Neural cell (in vitro differentiated cells): ENCODE measurements at regions not wholly inside any gene's neighbourhood (a gene's known extent, or its start where the extent isn't known, plus 50 kb on each side); places are given as distances from the start of the nearest gene placed in this dataset.

ENCODE experiments used
- H2AFZ ChIP-seq: fragments of 200-600, 300-800 bp; sonication (generic), shearing (Covaris generic); 2 replicates; pipeline ENCODE4 v1.6.0; 2014; ENCODE audit warnings: low read depth, mild to moderate bottlenecking, antibody characterized with exemption, low read length, moderate library complexity
- H3F3A ChIP-seq: fragments of 200-600 bp; shearing (Covaris generic); 2 replicates; pipeline ENCODE4 v1.6.1; 2016; ENCODE audit warnings: mild to moderate bottlenecking, moderate library complexity, mixed read lengths, antibody characterized with exemption, low read length; ENCODE audit not compliant: insufficient read depth, poor library complexity, severe bottlenecking
- H3K27ac ChIP-seq: fragments of 200-600, 300-800 bp; sonication (generic), shearing (Covaris generic); 2 replicates; pipeline ENCODE4 v1.5.1; 2014; ENCODE audit warnings: mild to moderate bottlenecking, low read length, moderate library complexity
- H3K27me3 ChIP-seq: fragments of 300-800, 200-600 bp; sonication (generic), shearing (Covaris generic); 2 replicates; pipeline ENCODE4 v1.6.0; 2014; ENCODE audit warnings: mild to moderate bottlenecking, low read depth, low read length, moderate library complexity; ENCODE audit not compliant: insufficient read depth
- H3K36me3 ChIP-seq: fragments of 300-800, 200-600 bp; sonication (generic), shearing (Covaris generic); 2 replicates; pipeline ENCODE4 v1.5.1; 2014; ENCODE audit warnings: mild to moderate bottlenecking, antibody characterized with exemption, low read length, moderate library complexity; ENCODE audit not compliant: insufficient read depth
- H3K4me2 ChIP-seq: fragments of 300-800, 200-600 bp; sonication (generic), shearing (Covaris generic); 2 replicates; pipeline ENCODE4 v1.6.0; 2014; ENCODE audit warnings: mild to moderate bottlenecking, low read length
- H3K4me3 ChIP-seq: fragments of 300-800, 200-600 bp; sonication (generic), shearing (Covaris generic); 2 replicates; pipeline ENCODE4 v1.5.1; 2014; ENCODE audit warnings: mild to moderate bottlenecking, low read length, moderate library complexity
- H3K79me2 ChIP-seq: fragments of 200-600 bp; shearing (Covaris generic); replicated peaks from 2 replicates; pipeline ENCODE4 v1.6.0; 2014; ENCODE audit warnings: mild to moderate bottlenecking, low read length, moderate library complexity; ENCODE audit not compliant: insufficient read depth
- H3K9ac ChIP-seq: fragments of 300-800, 200-600 bp; sonication (generic), shearing (Covaris generic); 2 replicates; pipeline ENCODE4 v1.6.1; 2016; ENCODE audit warnings: mild to moderate bottlenecking, low read length, mixed read lengths
- H3K9me2 ChIP-seq: fragments of 200-600 bp; shearing (Covaris generic); 2 replicates; pipeline ENCODE4 v1.6.1; 2016; ENCODE audit warnings: mild to moderate bottlenecking, low read length, mixed read lengths; ENCODE audit not compliant: insufficient read depth
- H3K9me3 ChIP-seq: fragments of 200-600, 300-800 bp; sonication (generic), shearing (Covaris generic); 2 replicates; pipeline ENCODE4 v1.6.1; 2016; ENCODE audit warnings: mild to moderate bottlenecking, mixed run types, low read length, moderate library complexity, mixed read lengths
- H4K20me1 ChIP-seq: fragments of 200-600 bp; shearing (Covaris generic); 2 replicates; pipeline ENCODE4 v1.6.1; 2016; ENCODE audit warnings: mild to moderate bottlenecking, mixed run types; ENCODE audit not compliant: insufficient read depth
- CTCF ChIP-seq: fragments of 450-650 bp; IDR thresholded peaks from 2 replicates; pipeline ENCODE4 v1.5.1; 2014; ENCODE audit warnings: antibody characterized with exemption, mild to moderate bottlenecking, moderate library complexity; ENCODE audit not compliant: poor library complexity, severe bottlenecking
- EP300 ChIP-seq: fragments of 450-650 bp; conservative IDR thresholded peaks from 2 replicates; pipeline ENCODE4 v1.6.1; 2014; ENCODE audit warnings: antibody characterized with exemption, mild to moderate bottlenecking, moderate library complexity; ENCODE audit not compliant: poor library complexity, severe bottlenecking
- EZH2 ChIP-seq: fragments of 200-600, 300-800 bp; shearing (Covaris generic), sonication (generic); IDR thresholded peaks from 2 replicates; pipeline ENCODE4 v1.6.1; 2014; ENCODE audit warnings: antibody characterized with exemption, low read length, borderline replicate concordance, mild to moderate bottlenecking; ENCODE audit not compliant: insufficient read depth, poor library complexity, severe bottlenecking
- MXI1 ChIP-seq: fragments of 450-650 bp; conservative IDR thresholded peaks from 2 replicates; pipeline ENCODE4 v1.6.1; 2014; ENCODE audit warnings: antibody characterized with exemption, mild to moderate bottlenecking; ENCODE audit not compliant: poor library complexity, severe bottlenecking
- POLR2AphosphoS5 ChIP-seq: IDR thresholded peaks from 2 replicates; pipeline ENCODE4 v1.6.1; 2012
- RAD21 ChIP-seq: fragments of 450-650 bp; conservative IDR thresholded peaks from 2 replicates; pipeline ENCODE4 v1.6.1; 2014; ENCODE audit warnings: antibody characterized with exemption, mild to moderate bottlenecking, moderate library complexity
- SMC3 ChIP-seq: fragments of 450-650 bp; conservative IDR thresholded peaks from 2 replicates; pipeline ENCODE4 v1.6.1; 2014; ENCODE audit warnings: antibody characterized with exemption, mild to moderate bottlenecking, moderate library complexity; ENCODE audit not compliant: poor library complexity
- TAF1 ChIP-seq: IDR thresholded peaks from 2 replicates; pipeline ENCODE4 v1.6.1; 2012; ENCODE audit warnings: low read depth
- TF ChIP-seq, protein P1 (sequence below): IDR thresholded peaks from 2 replicates; pipeline ENCODE4 v1.6.1; 2012; ENCODE audit warnings: borderline replicate concordance

DNA sequence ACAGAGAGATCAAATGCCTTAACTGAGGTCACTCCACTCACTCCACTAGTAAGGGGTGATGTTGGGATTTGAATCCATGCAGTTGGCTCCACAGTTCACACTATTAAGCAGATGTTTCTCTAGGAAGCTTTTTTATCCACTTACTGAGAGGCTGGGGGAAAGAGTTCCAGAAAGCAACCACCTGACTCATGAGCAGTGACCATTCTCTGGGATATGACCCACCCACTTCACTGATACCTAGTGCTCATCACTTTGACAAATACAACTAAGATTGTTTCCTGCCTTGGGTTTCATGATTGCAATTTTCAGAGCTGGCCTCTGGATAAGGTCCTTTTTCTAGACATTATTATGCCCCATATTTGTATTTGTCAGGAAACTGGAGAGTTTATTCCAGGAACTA lies 152.1 kb upstream of the PLEKHG7 start:
- Histone ChIP-seq H3K27me3 (no peaks in the 10 kb centered on the region), H3K9me3 (no peaks in the 10 kb centered on the region), H2AFZ (no peak overlapping the region), H3K79me2 (no peaks in the 10 kb centered on the region), H3K4me3 (no peak overlapping the region), H3K4me2 (no peak overlapping the region), H3K9ac (no peak overlapping the region), H3K9me2 (no peaks in the 10 kb centered on the region), H3K27ac (no peak overlapping the region), H4K20me1 (no peaks in the 10 kb centered on the region), H3F3A (no peaks in the 10 kb centered on the region), H3K36me3 (no peaks in the 10 kb centered on the region)
- TF ChIP-seq EP300 (no peak), RAD21 (no peak), POLR2AphosphoS5 (no peak), SMC3 (no peak), MXI1 (no peak), TAF1 (no peak), CTCF (no peak), EZH2 (no peak)
- TF ChIP-seq, protein P1, sequence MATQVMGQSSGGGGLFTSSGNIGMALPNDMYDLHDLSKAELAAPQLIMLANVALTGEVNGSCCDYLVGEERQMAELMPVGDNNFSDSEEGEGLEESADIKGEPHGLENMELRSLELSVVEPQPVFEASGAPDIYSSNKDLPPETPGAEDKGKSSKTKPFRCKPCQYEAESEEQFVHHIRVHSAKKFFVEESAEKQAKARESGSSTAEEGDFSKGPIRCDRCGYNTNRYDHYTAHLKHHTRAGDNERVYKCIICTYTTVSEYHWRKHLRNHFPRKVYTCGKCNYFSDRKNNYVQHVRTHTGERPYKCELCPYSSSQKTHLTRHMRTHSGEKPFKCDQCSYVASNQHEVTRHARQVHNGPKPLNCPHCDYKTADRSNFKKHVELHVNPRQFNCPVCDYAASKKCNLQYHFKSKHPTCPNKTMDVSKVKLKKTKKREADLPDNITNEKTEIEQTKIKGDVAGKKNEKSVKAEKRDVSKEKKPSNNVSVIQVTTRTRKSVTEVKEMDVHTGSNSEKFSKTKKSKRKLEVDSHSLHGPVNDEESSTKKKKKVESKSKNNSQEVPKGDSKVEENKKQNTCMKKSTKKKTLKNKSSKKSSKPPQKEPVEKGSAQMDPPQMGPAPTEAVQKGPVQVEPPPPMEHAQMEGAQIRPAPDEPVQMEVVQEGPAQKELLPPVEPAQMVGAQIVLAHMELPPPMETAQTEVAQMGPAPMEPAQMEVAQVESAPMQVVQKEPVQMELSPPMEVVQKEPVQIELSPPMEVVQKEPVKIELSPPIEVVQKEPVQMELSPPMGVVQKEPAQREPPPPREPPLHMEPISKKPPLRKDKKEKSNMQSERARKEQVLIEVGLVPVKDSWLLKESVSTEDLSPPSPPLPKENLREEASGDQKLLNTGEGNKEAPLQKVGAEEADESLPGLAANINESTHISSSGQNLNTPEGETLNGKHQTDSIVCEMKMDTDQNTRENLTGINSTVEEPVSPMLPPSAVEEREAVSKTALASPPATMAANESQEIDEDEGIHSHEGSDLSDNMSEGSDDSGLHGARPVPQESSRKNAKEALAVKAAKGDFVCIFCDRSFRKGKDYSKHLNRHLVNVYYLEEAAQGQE = no peak

GRCh38 chr12:92550254-92550653 lies 152.5 kb upstream of the PLEKHG7 start:
- no peaks in the 10 kb centered on the region for H3K79me2 ChIP-seq
- H3K4me3 ChIP-seq = no peak overlapping the region
- no peak overlapping the region for H3K4me2 ChIP-seq
- H3K9me2 ChIP-seq = no peaks in the 10 kb centered on the region
- no peak overlapping the region for H3K9ac ChIP-seq
- H4K20me1 ChIP-seq = no peaks in the 10 kb centered on the region
- TF ChIP-seq RAD21 (no peak), MXI1 (no peak), EZH2 (no peak), SMC3 (no peak), EP300 (no peak), CTCF (no peak), TAF1 (no peak), POLR2AphosphoS5 (no peak)
- TF ChIP-seq, protein P1 = no peak
- no peaks in the 10 kb centered on the region for H3F3A ChIP-seq
- H3K27ac ChIP-seq = no peak overlapping the region
- H2AFZ ChIP-seq = no peak overlapping the region
- no peaks in the 10 kb centered on the region for H3K27me3 ChIP-seq
- H3K36me3 ChIP-seq = no peaks in the 10 kb centered on the region
- no peaks in the 10 kb centered on the region for H3K9me3 ChIP-seq
